Tibial artery (tissue), 4 donors: ENCODE measurements at regions not wholly inside any gene's neighbourhood (a gene's known extent, or its start where the extent isn't known, plus 50 kb on each side); places are given as distances from the start of the nearest gene placed in this dataset.

ENCODE experiments used
- DNase-seq, 2 donors: peaks; one replicate each; pipeline ENCODE4 v3.0.0-alpha.2; 2019
- H3K27ac ChIP-seq, 2 donors: fragments of 200-600 bp; sonication (generic) in 1 of 2; 1 replicate in 1 of 2; 2 replicates in 1 of 2; pipeline ENCODE4 v1.5.1; 2018 to 2019; ENCODE audit warnings: mild to moderate bottlenecking in 1 of 2
- H3K27me3 ChIP-seq, 2 donors: fragments of 200-600 bp; sonication (generic) in 1 of 2; one replicate each; pipeline versions ENCODE4 v1.5.1 to v1.6.0; 2016 to 2019
- H3K36me3 ChIP-seq, 3 donors: fragments of 200-600 bp; sonication (generic) in 2 of 3; one replicate each; pipeline ENCODE4 v1.5.1; 2016 to 2019; ENCODE audit warnings: mild to moderate bottlenecking in 2 of 3
- H3K4me1 ChIP-seq, 4 donors: fragments of 200-600 bp; sonication (generic) in 2 of 4; 1 replicate in 3 of 4; 2 replicates in 1 of 4; pipeline ENCODE4 v1.5.1; 2016 to 2019
- H3K4me3 ChIP-seq, 2 donors: fragments of 200-600 bp; sonication (generic) in 1 of 2; 1 replicate in 1 of 2; 2 replicates in 1 of 2; pipeline ENCODE4 v1.5.1; 2018 to 2019; ENCODE audit warnings: mild to moderate bottlenecking in 2 of 2
- H3K9me3 ChIP-seq, 3 donors: fragments of 200-600 bp; sonication (generic) in 1 of 3; one replicate each; pipeline ENCODE4 v1.5.1; 2016 to 2019
- CTCF ChIP-seq, 2 experiments: fragments of 200-600 bp in 1 of 2; fragments of 450-650 bp in 1 of 2; IDR thresholded peaks; one replicate each; pipeline ENCODE4 v1.5.1; 2017 to 2019; ENCODE audit warnings: antibody characterized with exemption in 2 of 2, mild to moderate bottlenecking in 1 of 2, moderate library complexity in 1 of 2
- intact Hi-C: fragments of 100-400 bp; cut with DNase I; formaldehyde crosslinking; loops from one replicate; pipeline ENCODE4 v1.15.0; 2023; ENCODE audit warnings: low total_unique reads

GRCh38 chr18:75654386-75654785, 226.9 kb upstream of the SMIM21 start:
- no peak for TF ChIP-seq CTCF (IDR thresholded peaks at IDR 0.05)
- H3K27ac ChIP-seq, result no peak overlapping the region

GRCh38 chr18:75652528-75652927, 225.0 kb upstream of the SMIM21 start:
- H3K36me3 ChIP-seq, result no peaks in the 10 kb centered on the region
- H3K4me1 ChIP-seq, result no peaks in the 10 kb centered on the region
- no peak overlapping the region for H3K4me3 ChIP-seq
- intact Hi-C loops, result no loop called here
- no peak for TF ChIP-seq CTCF (IDR thresholded peaks at IDR 0.05)
- DNase-seq, result no peak
- H3K27me3 ChIP-seq, result peaks cover 0 to 3% of the 10 kb centered on the region in 2 donors
- no peak overlapping the region for H3K27ac ChIP-seq
- no peaks in the 10 kb centered on the region for H3K9me3 ChIP-seq

More at GRCh38 chr18:75654386-75654785, 226.9 kb upstream of the SMIM21 start:
- Histone ChIP-seq H3K36me3 (no peaks in the 10 kb centered on the region), H3K9me3 (no peaks in the 10 kb centered on the region), H3K4me3 (no peak overlapping the region), H3K27me3 (peaks cover 0 to 3% of the 10 kb centered on the region in 2 donors), H3K4me1 (no peaks in the 10 kb centered on the region)
- intact Hi-C loops, result no loop called here
- DNase-seq, result no peak

- no peak for DNase-seq
- TF ChIP-seq CTCF (IDR thresholded peaks at IDR 0.05), result no peak
- H3K27me3 ChIP-seq, result no peaks in the 10 kb centered on the region
- H3K9me3 ChIP-seq, result peaks cover 0 to 5% (median 0%) of the 10 kb centered on the region in 3 donors
- intact Hi-C loops, result no loop called here
- no peak overlapping the region for H3K4me3 ChIP-seq
- H3K36me3 ChIP-seq, result no peaks in the 10 kb centered on the region
- no peak overlapping the region for H3K27ac ChIP-seq
- H3K4me1 ChIP-seq, result peaks cover 0 to 2% (median under 1%) of the 10 kb centered on the region in 4 donors
Observed at GRCh38 chr18:75644871-75645270, 217.4 kb upstream of the SMIM21 start.

GRCh38 chr18:75643083-75643482, 215.6 kb upstream of the SMIM21 start:
- TF ChIP-seq CTCF (IDR thresholded peaks at IDR 0.05), result no peak
- no peak overlapping the region for H3K4me3 ChIP-seq
- H3K27me3 ChIP-seq, result no peaks in the 10 kb centered on the region
- no peak overlapping the region for H3K27ac ChIP-seq
- intact Hi-C loops, result no loop called here
- peaks cover 0 to 5% (median 0%) of the 10 kb centered on the region in 3 donors for H3K9me3 ChIP-seq
- peaks cover 0 to 19% (median 13%) of the 10 kb centered on the region in 4 donors for H3K4me1 ChIP-seq
- H3K36me3 ChIP-seq, result no peaks in the 10 kb centered on the region
- DNase-seq, result no peak

- Histone ChIP-seq H3K27ac (no peak overlapping the region), H3K9me3 (no peaks in the 10 kb centered on the region), H3K4me3 (no peak overlapping the region), H3K27me3 (no peaks in the 10 kb centered on the region), H3K36me3 (no peaks in the 10 kb centered on the region), H3K4me1 (peaks cover 0 to 19% (median 13%) of the 10 kb centered on the region in 4 donors)
- intact Hi-C loops, result no loop called here
- DNase-seq, result no peak
- no peak for TF ChIP-seq CTCF (IDR thresholded peaks at IDR 0.05)
Observed at GRCh38 chr18:75639472-75639831, 211.9 kb upstream of the SMIM21 start.
